Esophagus squamous epithelium (tissue), 5 donors: ENCODE measurements at regions not wholly inside any gene's neighbourhood (a gene's known extent, or its start where the extent isn't known, plus 50 kb on each side); places are given as distances from the start of the nearest gene placed in this dataset.

Source experiments
- DNase-seq: peaks from one replicate; lab custom pipeline; 2025; lab: John Stamatoyannopoulos, UW
- H3K27ac ChIP-seq, 4 donors: fragments of 200-600 bp; sonication (generic); one replicate each; pipeline ENCODE4 v1.5.1; 2016 to 2019; ENCODE audit warnings: mild to moderate bottlenecking in 1 of 4
- H3K27me3 ChIP-seq, 4 donors: fragments of 200-600 bp; sonication (generic); 1 replicate in 3 of 4; 2 replicates in 1 of 4; pipeline versions ENCODE4 v1.5.1 to v1.6.0; 2017 to 2021; ENCODE audit warnings: antibody characterized with exemption in 1 of 4
- H3K36me3 ChIP-seq, 3 donors: fragments of 200-600 bp; sonication (generic); one replicate each; pipeline ENCODE4 v1.5.1; 2016 to 2019
- H3K4me1 ChIP-seq, 3 donors: fragments of 200-600 bp; sonication (generic); one replicate each; pipeline ENCODE4 v1.5.1; 2017 to 2019
- H3K4me3 ChIP-seq, 4 donors: fragments of 200-600 bp; sonication (generic); 1 replicate in 3 of 4; 2 replicates in 1 of 4; pipeline ENCODE4 v1.5.1; 2016 to 2019; ENCODE audit warnings: mild to moderate bottlenecking in 2 of 4, moderate library complexity in 1 of 4
- H3K9me3 ChIP-seq, 3 donors: fragments of 200-600 bp; sonication (generic); one replicate each; pipeline ENCODE4 v1.5.1; 2016 to 2019
- POLR2A ChIP-seq, 4 donors: fragments of 450-650 bp; IDR thresholded peaks; one replicate each; pipeline ENCODE4 v1.6.1; 2017; ENCODE audit warnings: antibody characterized with exemption in 4 of 4, mild to moderate bottlenecking in 4 of 4, moderate library complexity in 3 of 4
- WGBS, 2 donors: methylation state at CpG; one replicate each; pipeline ENCODE4 v1.1.5; 2018; 5-methylcytosine and 5-hydroxymethylcytosine counted together
- intact Hi-C: fragments of 100-400 bp; cut with DNase I; formaldehyde crosslinking; loops from one replicate; pipeline ENCODE4 v1.15.0; 2022
- TF ChIP-seq, protein P1 (sequence below), 6 experiments: fragments of 450-650 bp in 4 of 6; fragments of 200-600 bp in 2 of 6; sonication (generic) in 2 of 6; IDR thresholded peaks; one replicate each; pipeline ENCODE4 v1.5.1; 2016 to 2019; ENCODE audit warnings: antibody characterized with exemption in 6 of 6, mild to moderate bottlenecking in 4 of 6, moderate library complexity in 4 of 6
- donor health status: DM: yes; HTN: yes; CAD: no.

DNA sequence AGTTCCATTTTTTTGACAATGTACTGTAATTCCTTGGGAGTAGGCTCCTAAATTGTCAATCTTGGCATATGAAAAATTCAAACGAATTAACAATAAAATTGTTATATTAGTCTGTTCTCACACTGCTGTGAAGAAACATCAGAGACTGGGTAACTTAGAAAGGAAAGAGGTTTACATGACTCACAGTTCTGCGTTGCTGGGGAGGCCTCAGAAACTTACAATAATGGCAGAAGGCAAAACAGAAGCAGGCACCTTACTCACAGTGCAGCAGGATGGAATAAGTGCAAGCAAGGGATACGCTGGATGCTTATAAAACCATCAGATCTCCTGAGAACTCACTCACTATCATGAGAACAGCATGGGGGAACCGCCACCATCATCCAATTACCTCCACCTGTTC lies 246.4 kb upstream of the TRAM1L1 start:
- WGBS, 2 donors, result 67 to 72% methylated on average over 4 of the region's 4 CpGs
- no peak for DNase-seq
- Histone ChIP-seq H3K27ac (no peak overlapping the region), H3K27me3 (no peaks in the 10 kb centered on the region), H3K9me3 (no peaks in the 10 kb centered on the region), H3K4me1 (no peaks in the 10 kb centered on the region), H3K36me3 (no peaks in the 10 kb centered on the region), H3K4me3 (no peak overlapping the region)
- intact Hi-C loops, result no loop called here
- no peak for TF ChIP-seq POLR2A (IDR thresholded peaks at IDR 0.05)
- TF ChIP-seq, protein P1, sequence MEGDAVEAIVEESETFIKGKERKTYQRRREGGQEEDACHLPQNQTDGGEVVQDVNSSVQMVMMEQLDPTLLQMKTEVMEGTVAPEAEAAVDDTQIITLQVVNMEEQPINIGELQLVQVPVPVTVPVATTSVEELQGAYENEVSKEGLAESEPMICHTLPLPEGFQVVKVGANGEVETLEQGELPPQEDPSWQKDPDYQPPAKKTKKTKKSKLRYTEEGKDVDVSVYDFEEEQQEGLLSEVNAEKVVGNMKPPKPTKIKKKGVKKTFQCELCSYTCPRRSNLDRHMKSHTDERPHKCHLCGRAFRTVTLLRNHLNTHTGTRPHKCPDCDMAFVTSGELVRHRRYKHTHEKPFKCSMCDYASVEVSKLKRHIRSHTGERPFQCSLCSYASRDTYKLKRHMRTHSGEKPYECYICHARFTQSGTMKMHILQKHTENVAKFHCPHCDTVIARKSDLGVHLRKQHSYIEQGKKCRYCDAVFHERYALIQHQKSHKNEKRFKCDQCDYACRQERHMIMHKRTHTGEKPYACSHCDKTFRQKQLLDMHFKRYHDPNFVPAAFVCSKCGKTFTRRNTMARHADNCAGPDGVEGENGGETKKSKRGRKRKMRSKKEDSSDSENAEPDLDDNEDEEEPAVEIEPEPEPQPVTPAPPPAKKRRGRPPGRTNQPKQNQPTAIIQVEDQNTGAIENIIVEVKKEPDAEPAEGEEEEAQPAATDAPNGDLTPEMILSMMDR (IDR thresholded peaks at IDR 0.05), result no peak

DNA sequence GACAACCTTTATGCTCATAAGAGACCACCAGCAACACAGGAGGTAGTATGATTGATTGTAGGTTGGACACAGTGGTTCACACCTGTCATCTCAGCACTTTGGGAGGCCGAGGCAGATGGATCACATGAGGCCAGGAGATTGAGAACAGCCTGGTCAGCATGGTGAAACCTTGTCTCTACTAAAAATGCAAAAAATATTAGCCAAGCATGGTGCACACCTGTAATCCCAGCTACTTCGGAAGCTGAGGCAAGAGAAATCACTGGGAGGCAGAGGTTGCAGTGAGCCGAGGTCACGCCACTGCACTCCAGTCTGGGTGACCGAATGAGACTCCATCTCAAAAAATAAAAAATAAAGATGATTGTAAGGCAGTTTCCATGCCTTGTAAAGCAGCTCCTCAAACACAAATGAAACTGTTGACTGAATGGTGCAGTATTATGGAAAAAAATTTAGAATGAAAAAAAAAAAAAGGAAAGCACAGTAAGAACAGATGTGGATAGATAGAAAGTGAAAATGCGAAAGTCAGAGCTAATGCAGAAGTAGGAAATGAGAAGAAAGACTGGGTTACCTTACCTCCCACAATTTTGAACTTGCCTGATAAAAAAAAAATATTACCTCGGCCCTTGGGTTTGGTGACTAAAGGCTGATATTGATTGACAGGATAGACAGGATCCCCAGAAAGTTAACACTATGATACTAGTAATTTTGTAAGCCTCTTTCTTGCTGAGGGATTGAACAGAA lies 249.2 kb upstream of the TRAM1L1 start:
- Histone ChIP-seq H3K27me3 (no peaks in the 10 kb centered on the region), H3K4me3 (no peak overlapping the region), H3K9me3 (no peaks in the 10 kb centered on the region), H3K4me1 (no peaks in the 10 kb centered on the region), H3K36me3 (no peaks in the 10 kb centered on the region), H3K27ac (no peak overlapping the region)
- WGBS, 2 donors, result 78 to 81% methylated on average over 7 of the region's 7 CpGs
- intact Hi-C loops, result no loop called here
- no peak for DNase-seq
- TF ChIP-seq, protein P1 (IDR thresholded peaks at IDR 0.05), result no peak

DNA sequence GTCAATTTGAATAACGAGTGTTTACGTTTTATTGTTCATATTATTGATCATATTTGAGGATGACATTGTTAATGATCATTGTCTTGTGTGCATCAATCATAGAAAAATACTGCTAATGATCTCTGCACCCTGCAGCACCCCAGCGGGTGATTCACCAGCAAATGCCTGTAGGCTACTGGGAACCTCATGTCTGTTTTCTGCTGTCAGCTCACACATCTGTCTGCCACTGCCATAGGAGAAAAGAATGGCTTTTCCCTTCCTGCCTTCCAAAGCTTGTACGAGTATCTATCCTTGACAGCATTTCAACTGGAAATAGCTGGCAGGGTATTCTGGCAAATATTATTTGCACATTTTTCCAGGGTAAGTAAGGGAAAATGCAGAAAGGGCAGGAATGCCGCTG lies 272.1 kb upstream of the TRAM1L1 start:
- TF ChIP-seq POLR2A (IDR thresholded peaks at IDR 0.05), result no peak
- TF ChIP-seq, protein P1 (IDR thresholded peaks at IDR 0.05), result no peak
- Histone ChIP-seq H3K4me1 (no peaks in the 10 kb centered on the region), H3K9me3 (no peaks in the 10 kb centered on the region), H3K27ac (no peak overlapping the region), H3K36me3 (no peaks in the 10 kb centered on the region), H3K27me3 (no peaks in the 10 kb centered on the region), H3K4me3 (no peak overlapping the region)
- intact Hi-C loops, result no loop called here
- DNase-seq, result no peak
- 64 to 68% methylated on average over 5 of the region's 5 CpGs for WGBS, 2 donors

DNA sequence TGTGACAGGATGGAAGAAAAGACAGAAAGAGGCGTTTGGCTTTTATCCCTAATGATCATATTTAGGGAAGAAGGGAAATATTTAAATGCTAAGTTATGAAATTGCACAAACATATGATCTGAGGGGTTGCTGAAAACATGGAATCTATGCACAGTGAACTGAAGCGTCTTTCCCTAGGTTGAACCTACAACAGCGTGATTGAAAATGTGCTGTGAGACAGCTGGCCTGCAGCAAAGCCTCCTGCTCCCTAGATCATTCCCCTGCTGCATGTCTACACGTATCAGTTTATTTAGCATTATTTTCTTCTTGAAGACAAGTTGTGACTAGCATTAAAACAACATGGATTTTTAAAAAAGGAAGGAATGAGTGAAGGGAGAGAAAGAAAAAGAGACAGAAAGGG lies 272.5 kb upstream of the TRAM1L1 start:
- TF ChIP-seq POLR2A (IDR thresholded peaks at IDR 0.05), result no peak
- TF ChIP-seq, protein P1 (IDR thresholded peaks at IDR 0.05), result no peak
- DNase-seq, result no peak
- H3K36me3 ChIP-seq, result no peaks in the 10 kb centered on the region
- H3K27ac ChIP-seq, result no peak overlapping the region
- no peaks in the 10 kb centered on the region for H3K27me3 ChIP-seq
- no peaks in the 10 kb centered on the region for H3K9me3 ChIP-seq
- H3K4me3 ChIP-seq, result no peak overlapping the region
- H3K4me1 ChIP-seq, result no peaks in the 10 kb centered on the region
- intact Hi-C loops, result no loop called here
- WGBS, 2 donors, result 42 to 51% methylated on average over 4 of the region's 4 CpGs

DNA sequence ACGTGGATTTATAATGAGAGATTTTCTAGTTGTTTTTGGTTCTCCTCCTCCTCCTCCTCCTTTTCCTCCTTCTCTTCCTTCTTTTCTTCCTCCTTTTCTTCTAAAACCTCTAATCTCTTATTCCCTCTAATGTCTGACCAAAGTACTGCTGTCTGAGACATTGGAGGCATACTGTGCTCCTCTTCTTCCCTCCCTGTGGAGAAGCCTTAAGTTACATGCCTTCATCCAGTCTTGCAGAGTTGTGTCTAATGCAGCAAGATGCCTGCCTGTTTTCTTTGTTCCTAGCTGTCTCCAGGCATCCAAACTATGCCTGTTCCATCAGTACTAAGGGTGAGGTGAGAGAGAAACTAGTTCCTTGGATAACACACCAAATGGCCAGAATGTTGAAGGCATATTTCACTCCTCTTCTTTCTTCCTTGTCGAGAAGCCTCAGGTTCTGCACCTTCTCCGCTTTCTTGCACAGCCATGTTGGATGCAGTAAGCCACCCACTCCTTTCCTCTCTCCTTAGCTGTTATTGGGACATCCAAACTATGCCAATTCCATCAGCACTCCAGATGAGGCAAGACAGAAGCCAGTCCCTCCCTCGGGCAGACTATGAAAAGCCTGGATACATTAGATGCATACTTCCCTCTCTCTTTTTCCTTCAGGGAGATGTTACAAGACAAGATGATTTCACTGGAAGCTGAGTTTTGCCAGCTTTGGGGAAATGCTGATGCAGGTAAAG lies 285.7 kb upstream of the TRAM1L1 start:
- no peaks in the 10 kb centered on the region for H3K27me3 ChIP-seq
- H3K4me3 ChIP-seq, result no peak overlapping the region
- 72 to 77% methylated on average over 4 of the region's 4 CpGs for WGBS, 2 donors
- H3K4me1 ChIP-seq, result no peaks in the 10 kb centered on the region
- no peaks in the 10 kb centered on the region for H3K9me3 ChIP-seq
- no peak overlapping the region for H3K27ac ChIP-seq
- intact Hi-C loops, result no loop called here
- H3K36me3 ChIP-seq, result no peaks in the 10 kb centered on the region
- DNase-seq, result no peak
- TF ChIP-seq, protein P1 (IDR thresholded peaks at IDR 0.05), result no peak
- no peak for TF ChIP-seq POLR2A (IDR thresholded peaks at IDR 0.05)
